ENCODE measurements at regions not wholly inside any gene's neighbourhood (a gene's known extent, or its start where the extent isn't known, plus 50 kb on each side); places are given as distances from the start of the nearest gene placed in this dataset.

DNA sequence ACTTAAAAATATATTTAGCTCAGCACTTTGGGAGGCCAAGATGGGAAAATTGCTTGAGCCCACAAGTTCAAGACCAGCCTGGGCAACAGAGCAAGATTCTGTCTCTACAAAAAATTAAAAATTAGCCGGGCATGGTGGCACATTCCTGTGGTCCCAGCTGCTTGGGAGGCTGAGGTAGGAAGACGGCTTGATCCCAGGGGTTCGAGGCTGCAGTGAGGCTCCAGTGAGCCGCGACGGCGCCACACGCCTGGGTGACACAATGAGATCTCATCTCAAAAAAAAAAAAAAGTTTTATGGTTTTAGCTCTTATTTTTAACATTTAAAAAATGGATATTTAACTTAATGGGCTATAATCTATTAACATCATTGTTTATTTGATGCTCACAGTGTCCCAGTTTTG lies 97.2 kb upstream of the RIPOR2 start:
- Histone ChIP-seq H3K36me3 (ENCODE audit: low read depth) (no peaks in the 10 kb centered on the region), H3K4me1 (ENCODE audit: low read depth) (no peaks in the 10 kb centered on the region), H3K4me3 (no peak overlapping the region), H3K9me3 (no peaks in the 10 kb centered on the region)
- intact Hi-C loops (cut with DNase I, micrococcal nuclease): no loop called here
- DNase-seq (no peak), ATAC-seq (no peak)
- TF ChIP-seq, protein P1, sequence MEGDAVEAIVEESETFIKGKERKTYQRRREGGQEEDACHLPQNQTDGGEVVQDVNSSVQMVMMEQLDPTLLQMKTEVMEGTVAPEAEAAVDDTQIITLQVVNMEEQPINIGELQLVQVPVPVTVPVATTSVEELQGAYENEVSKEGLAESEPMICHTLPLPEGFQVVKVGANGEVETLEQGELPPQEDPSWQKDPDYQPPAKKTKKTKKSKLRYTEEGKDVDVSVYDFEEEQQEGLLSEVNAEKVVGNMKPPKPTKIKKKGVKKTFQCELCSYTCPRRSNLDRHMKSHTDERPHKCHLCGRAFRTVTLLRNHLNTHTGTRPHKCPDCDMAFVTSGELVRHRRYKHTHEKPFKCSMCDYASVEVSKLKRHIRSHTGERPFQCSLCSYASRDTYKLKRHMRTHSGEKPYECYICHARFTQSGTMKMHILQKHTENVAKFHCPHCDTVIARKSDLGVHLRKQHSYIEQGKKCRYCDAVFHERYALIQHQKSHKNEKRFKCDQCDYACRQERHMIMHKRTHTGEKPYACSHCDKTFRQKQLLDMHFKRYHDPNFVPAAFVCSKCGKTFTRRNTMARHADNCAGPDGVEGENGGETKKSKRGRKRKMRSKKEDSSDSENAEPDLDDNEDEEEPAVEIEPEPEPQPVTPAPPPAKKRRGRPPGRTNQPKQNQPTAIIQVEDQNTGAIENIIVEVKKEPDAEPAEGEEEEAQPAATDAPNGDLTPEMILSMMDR (IDR thresholded peaks at IDR 0.05): no peak

- no peak for DNase-seq
- no peaks in the 10 kb centered on the region for H3K9me3 ChIP-seq
- ATAC-seq: no peak
- no peak overlapping the region for H3K4me3 ChIP-seq
- TF ChIP-seq, protein P1 (IDR thresholded peaks at IDR 0.05): no peak
- H3K4me1 ChIP-seq (ENCODE audit: low read depth): no peaks in the 10 kb centered on the region
- intact Hi-C loops (cut with DNase I, micrococcal nuclease): no loop called here
- no peaks in the 10 kb centered on the region for H3K36me3 ChIP-seq (ENCODE audit: low read depth)
Observed at GRCh38 chr6:25034431-25034921, 98.7 kb upstream of the RIPOR2 start.

DNA sequence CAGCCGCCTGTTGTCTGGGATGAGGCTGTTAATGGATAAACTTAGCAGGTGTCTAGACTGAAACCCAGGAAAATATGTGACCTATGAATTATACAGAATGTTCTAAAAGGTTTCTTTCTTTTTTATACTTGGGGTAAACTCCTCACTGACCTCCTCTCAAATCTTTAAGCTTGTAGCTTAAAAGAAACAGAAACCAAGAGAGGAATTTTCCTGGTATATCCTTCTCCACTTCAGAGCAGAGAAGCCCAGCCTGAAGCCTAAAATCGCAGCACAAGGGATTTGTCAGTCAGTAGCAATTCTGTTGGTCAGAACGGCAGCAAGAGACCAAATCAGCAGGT lies 99.4 kb upstream of the RIPOR2 start:
- DNase-seq (no peak), ATAC-seq (no peak)
- Histone ChIP-seq H3K9me3 (no peaks in the 10 kb centered on the region), H3K4me3 (no peak overlapping the region), H3K36me3 (ENCODE audit: low read depth) (no peaks in the 10 kb centered on the region), H3K4me1 (ENCODE audit: low read depth) (no peaks in the 10 kb centered on the region)
- TF ChIP-seq, protein P1 (IDR thresholded peaks at IDR 0.05): no peak
- intact Hi-C loops (cut with DNase I, micrococcal nuclease): no loop called here

DNA sequence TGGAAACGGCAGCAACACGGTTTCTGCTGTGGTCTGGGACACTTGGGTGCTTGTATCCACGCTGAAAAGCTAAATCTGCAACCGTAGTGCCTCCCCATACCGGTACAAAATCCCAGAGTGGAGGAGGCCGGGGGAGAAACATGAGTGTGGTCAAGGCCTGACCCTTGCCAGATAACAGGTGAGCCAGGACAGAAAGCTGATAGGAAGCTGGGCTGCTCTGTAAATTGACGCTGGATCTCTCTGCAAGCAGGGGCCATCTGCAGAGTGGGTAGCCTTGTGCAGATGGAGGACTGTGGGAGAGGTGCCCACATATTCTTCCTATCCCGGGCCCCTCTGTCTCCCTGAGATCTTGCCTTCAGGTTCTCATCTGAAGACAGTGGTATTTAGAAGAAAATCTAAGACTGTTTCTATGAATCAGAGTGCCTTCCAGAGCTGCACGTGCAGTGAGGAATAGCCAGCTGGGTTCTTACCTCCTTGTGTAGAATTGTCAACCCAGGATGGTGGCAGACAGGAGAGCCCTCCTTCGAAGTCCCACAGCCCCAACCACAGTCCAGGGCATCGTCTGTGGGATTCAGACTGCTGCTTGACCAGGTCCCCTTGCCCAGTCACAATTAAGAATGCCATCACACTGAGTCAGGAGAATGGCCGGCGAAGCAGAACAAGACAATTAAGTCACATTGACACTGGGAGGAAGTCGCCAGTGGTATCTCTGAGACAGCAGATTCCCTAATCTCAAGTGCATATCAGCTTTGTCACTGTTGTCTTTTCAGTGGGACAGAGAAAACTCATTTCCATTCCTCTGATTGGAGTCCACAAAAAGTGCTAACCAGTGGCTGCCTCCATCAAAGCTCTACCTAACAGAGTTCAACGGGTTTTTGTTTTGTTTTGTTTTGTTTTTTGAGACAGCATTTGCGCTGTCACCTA lies 100.0 kb upstream of the RIPOR2 start:
- intact Hi-C loops (cut with DNase I, micrococcal nuclease): no loop called here
- Histone ChIP-seq H3K4me3 (no peak overlapping the region), H3K9me3 (no peaks in the 10 kb centered on the region), H3K4me1 (ENCODE audit: low read depth) (no peaks in the 10 kb centered on the region), H3K36me3 (ENCODE audit: low read depth) (no peaks in the 10 kb centered on the region)
- TF ChIP-seq, protein P1 (IDR thresholded peaks at IDR 0.05): no peak
- ATAC-seq (peak; percentile 62), DNase-seq (no peak)

DNA sequence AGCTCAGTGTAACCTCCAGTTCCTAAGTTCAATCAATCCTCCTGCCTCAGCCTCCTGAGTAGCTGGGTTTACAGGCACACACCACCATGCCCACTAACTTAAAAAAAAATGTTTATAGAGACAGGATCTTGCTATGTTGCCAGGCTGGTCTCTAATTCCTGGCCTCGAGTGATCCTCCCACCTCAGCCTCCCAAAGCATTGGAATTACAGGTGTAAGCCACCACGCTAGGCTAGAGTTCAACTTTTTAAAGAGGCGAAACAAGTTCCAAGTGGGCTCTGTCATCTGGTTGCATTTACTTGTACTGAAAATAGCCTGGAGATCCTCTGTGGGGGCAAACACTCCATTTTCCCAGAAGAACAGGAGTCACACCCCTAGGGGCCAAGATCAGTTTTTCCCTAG lies 100.7 kb upstream of the RIPOR2 start:
- H3K4me1 ChIP-seq (ENCODE audit: low read depth): no peaks in the 10 kb centered on the region
- no peak for ATAC-seq
- no peaks in the 10 kb centered on the region for H3K9me3 ChIP-seq
- H3K4me3 ChIP-seq: no peak overlapping the region
- TF ChIP-seq, protein P1 (IDR thresholded peaks at IDR 0.05): no peak
- DNase-seq: no peak
- no peaks in the 10 kb centered on the region for H3K36me3 ChIP-seq (ENCODE audit: low read depth)
- intact Hi-C loops (cut with DNase I, micrococcal nuclease): no loop called here

Measured in mucosa of descending colon (tissue), 3 donors.